Erythroblast (primary cell): ENCODE measurements at regions not wholly inside any gene's neighbourhood (a gene's known extent, or its start where the extent isn't known, plus 50 kb on each side); places are given as distances from the start of the nearest gene placed in this dataset.

Experiments used
- DNase-seq, 2 experiments: peaks; one replicate each; lab custom pipeline; 2025; lab: John Stamatoyannopoulos, UW
- GATA1 ChIP-seq: IDR thresholded peaks from 2 replicates; pipeline ENCODE4 v1.6.1; 2011; ENCODE audit warnings: low read depth, mild to moderate bottlenecking, control low read depth, low read length, moderate library complexity
- POLR2A ChIP-seq: IDR thresholded peaks from 2 replicates; pipeline ENCODE4 v1.6.1; 2011; ENCODE audit warnings: mild to moderate bottlenecking, low read length

DNA sequence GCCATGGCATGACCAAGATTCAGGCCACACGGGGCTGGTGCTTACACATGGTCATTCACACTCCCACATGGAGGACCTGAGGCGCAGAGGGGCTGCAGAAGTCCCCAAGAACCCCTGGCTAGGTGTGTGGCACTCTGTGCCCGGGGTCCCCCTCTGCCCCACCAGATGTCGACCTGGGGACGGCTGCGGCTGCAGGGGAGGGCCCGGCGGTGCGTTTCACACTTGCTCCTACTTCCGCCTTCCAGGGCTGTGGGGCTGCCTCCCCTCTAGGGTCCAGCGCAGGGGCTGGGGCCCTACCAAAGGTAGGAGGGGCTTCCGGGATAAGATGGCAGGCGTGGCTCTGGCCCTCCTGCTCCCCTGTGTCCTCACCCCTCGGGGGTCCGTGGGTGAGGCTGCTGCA is 81.1 kb upstream of the SLCO4A1 start:
- TF ChIP-seq POLR2A (no peak), GATA1 (no peak)
- no peak for DNase-seq

DNA sequence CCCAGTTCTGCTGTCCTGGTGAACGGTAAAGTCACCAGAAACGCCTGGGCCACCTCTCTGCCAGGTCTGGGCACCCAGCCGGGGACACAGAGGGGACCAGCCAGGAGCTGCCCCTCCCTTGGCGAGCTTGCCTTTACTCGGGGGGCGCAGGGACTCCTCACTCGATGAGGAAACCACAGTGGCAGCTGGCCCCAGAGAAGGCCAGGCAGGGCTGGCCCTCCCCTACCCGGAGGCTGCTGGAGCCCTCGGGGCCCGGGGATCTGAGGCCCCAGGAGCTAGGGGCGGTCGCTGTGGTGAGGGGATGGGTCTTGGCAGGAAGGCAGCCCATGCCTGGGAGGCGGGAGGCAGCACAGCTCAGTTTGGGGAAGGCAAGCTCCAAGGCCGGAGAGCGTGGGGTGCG is 80.4 kb upstream of the SLCO4A1 start:
- no peak for DNase-seq
- no peak for TF ChIP-seq POLR2A

DNA sequence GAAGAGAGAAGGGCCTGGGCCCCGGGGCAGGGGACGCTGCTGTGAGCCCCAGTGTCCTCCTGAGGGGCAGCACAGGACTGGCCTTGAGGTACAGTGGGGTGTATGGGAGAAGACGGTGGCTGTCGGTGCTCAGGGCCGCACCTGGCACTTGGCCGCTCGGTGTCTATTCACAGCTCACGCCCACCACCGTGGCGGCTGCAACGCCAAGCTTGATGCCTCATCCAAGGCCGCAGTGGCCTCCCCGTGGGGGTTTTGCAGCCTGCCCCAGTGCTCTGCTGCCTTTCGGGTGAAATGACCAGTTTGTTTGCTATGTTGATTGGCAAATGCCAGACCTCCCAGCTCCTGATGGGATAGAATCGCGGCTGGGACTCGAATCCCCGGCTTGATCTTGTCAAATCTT is 79.5 kb upstream of the SLCO4A1 start:
- no peak for DNase-seq
- TF ChIP-seq GATA1 (no peak), POLR2A (no peak)

DNA sequence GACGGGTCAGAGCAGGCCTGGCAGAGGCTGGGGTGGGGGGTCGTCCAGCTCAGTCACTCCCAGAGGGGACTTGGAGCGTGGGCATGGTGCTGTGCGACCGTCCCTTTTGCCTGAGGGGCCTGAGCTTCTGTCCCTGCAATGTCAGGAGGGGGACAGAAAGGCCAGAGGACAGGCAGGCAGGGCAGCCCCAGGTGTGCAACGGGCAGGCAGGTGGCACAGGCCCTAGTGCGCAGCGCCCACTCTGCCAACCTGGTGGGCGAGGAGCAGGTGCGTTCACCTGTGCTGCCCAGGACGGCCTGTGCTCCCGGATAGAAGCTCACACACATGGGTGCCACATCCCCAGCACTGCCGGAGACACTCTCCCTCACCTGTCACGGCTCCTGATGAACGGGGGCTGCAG is 78.7 kb upstream of the SLCO4A1 start:
- TF ChIP-seq POLR2A = no peak
- TF ChIP-seq GATA1 = no peak
- DNase-seq = no peak

- no peak for TF ChIP-seq POLR2A
- no peak for TF ChIP-seq GATA1
- DNase-seq = no peak
Measured at GRCh38 chr20:62564456-62565245, 77.7 kb upstream of the SLCO4A1 start.

- no peak for DNase-seq
- no peak for TF ChIP-seq GATA1
- TF ChIP-seq POLR2A = no peak
Measured at GRCh38 chr20:62566266-62566665, 76.0 kb upstream of the SLCO4A1 start.

GRCh38 chr20:62566771-62567170 is 75.5 kb upstream of the SLCO4A1 start:
- no peak for DNase-seq
- TF ChIP-seq POLR2A (no peak), GATA1 (no peak)

DNA sequence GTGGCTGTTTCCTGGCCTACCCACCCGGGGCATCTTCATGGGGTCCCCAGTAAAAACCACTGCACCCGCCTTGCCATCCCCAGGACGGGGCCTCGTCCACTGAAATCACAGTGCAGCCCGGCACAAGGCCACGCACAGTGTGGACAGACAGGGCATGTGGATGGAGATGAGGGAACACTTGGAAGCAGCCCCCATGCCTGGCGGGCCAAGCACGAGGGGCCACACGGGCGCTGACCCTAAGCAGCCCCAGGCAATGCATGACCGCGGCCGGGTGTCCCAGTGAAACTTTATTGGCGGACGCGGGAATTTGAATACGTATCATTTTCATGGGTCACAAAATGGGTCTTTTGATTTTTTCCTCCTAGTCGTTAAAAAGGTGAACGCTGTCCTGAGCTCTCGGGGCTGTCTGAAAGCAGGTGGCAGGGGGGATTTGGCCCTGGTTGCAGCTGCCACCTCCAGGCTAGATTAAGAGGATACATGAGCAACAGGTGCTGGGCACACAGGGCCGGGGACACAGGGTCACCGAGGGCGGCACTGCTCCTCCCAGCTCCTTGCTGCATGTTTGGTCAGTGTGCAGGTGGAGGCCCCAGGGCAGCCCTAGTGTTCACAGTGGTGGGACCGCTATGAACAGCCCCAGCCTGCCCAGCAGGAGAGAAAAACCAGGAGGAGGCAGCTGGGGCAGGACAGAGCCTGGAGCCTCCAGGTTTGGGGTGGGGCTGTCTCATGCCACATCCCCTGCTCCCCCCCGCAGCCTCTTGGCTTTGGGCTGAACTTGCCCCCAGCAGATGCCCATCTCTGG is 74.9 kb upstream of the SLCO4A1 start:
- no peak for TF ChIP-seq POLR2A
- TF ChIP-seq GATA1 = no peak
- no peak for DNase-seq

DNA sequence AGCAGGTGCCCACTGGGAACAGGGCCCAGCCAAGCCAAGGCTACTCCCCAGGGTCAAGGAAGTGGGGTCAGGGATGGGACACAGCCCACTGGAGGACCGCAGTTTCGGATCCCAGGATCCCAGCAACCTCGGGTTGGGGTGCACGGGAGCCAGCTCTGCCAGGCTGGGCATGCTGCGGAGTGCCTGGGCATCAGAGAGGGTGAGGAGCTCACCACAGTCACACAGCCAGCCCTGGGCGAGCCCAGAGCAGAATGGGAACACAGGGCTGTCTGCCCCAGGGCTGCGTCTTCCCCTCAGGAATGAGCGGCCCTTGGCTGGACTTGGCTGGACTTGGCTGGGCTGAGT is 74.3 kb upstream of the SLCO4A1 start:
- TF ChIP-seq POLR2A = no peak
- TF ChIP-seq GATA1 = no peak
- no peak for DNase-seq

GRCh38 chr20:62569615-62570014 is 72.7 kb upstream of the SLCO4A1 start:
- TF ChIP-seq GATA1 = no peak
- TF ChIP-seq POLR2A = no peak
- DNase-seq = no peak

DNA sequence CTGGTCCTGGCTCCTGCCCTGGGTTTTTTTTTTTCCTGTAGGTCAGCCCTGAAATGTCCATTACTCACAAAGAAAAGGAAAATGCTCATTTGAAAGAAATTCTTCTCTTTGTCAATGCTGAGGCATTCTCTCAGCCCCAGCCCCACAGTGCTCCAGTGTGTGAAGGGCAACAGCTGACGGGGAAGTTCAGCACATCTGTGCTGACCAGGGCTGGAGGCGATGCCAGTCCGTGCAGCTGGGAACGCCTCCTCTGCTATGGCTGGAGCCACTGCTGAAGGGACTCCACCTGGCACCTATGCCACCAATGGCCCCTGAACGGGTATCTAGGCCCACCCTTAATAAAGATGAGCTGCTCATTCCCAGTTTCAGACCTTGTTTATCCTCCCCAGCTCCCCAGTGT is 71.9 kb upstream of the SLCO4A1 start:
- no peak for DNase-seq
- TF ChIP-seq GATA1 (no peak), POLR2A (no peak)

GRCh38 chr20:62570897-62571668 is 71.2 kb upstream of the SLCO4A1 start:
- DNase-seq = no peak
- TF ChIP-seq POLR2A = no peak
- TF ChIP-seq GATA1 = no peak

DNA sequence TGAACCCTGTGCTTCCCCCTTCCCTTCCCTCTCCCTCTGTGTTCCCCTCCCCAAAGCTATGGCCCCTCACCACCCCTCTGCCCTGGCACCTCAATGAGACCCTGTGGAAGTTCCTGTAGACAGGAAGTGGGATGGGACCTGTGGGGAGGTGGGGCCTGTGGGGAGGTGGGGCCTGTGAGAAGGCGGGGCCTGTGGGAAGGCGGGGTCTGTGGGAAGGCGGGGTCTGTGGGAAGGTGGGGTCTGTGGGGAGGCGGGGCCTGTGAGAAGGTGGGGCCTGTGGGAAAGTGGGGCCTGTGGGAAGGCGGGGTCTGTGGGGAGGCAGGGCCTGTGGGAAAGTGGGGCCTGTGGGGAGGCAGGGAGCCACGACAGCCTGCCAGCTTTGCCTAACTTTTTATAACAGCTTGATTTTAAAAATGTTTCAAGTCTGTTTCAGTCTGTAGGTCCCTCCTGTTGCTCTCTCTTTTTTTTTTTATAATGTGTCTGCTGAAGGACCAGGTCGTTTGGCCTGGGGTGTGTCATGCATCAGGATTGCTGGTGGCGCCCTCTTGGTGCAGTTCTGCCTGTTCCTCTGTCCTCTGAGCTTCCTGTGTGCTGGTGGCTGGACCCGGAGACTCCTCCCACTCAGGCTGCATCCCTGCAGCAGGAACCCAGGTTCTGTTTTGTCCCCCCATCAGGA is 70.5 kb upstream of the SLCO4A1 start:
- DNase-seq = peak; percentile 38 to 48
- TF ChIP-seq POLR2A (no peak), GATA1 (no peak)

GRCh38 chr20:62572980-62573379 is 69.3 kb upstream of the SLCO4A1 start:
- no peak for DNase-seq
- TF ChIP-seq GATA1 (no peak), POLR2A (no peak)
